ENCODE measurements at regions not wholly inside any gene's neighbourhood (a gene's known extent, or its start where the extent isn't known, plus 50 kb on each side); places are given as distances from the start of the nearest gene placed in this dataset.

DNA sequence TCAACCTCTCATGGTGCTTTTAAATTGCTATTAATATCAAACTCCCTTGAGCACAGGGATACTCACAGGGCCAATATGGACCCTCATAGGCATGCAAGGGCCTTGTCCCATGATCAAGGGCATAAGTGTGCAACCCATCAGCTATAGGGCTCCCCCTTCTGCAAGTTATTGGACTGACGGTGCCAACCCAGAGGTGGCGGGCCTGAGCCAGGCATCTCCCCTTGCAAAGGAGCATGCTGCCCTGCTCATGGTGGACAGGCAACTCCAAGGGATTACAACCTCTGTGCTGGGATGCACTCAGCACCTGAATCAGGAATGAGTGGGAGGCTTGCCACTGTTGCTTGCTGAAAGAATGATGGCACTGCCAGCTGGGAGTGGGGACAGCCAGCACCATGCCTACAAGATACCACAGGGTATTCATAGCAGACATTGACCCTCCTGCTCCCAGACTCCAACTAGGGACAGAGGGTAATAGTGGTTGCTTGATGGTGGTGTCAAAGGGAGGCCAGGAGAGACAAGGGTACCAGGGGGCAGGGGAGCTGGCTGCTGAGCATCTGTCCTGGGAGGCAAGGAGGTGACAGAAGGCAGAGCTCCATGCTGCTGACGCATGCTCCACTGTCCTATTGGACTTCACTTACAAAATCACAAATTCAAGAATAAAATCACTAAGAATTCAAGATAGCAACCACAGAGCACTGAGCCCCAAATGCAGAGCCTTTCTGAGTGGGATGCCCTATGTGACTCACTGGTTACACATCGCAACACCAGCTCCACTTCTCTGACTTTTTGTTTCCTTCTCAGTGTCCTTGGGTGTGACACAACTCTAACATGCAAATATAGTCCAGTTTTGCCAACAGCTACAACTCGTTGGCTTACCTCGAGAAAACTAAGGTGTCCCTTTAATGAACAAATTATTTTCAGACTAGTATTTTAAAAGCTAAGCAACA lies 157.1 kb upstream of the CCDC150 start:
- Histone ChIP-seq H3K27me3 (no peaks in the 10 kb centered on the region), H3K4me3 (no peak overlapping the region), H3K36me3 (no peaks in the 10 kb centered on the region), H3K9me3 (no peaks in the 10 kb centered on the region)
- DNase-seq: peak; percentile 17

DNA sequence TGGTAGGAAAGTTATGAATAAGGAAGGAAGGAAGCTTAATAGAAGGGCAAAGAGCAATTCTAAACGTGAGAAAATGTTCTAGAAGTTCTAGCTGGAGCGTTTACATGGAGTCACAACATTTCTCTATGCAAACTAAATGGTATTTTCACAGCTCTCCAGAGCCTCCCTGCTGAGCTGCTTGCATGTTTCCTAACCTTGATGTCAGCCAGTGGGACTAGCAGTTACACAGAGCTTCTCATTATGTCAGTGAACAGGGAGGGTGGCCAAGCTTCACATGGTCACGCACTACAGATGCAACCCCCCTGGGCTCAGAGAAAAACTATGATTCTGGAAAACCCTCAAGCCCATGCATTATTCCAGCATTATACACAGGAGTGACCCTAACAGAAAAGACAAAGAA lies 153.4 kb upstream of the CCDC150 start:
- Histone ChIP-seq H3K9me3 (no peaks in the 10 kb centered on the region), H3K36me3 (no peaks in the 10 kb centered on the region), H3K27me3 (no peaks in the 10 kb centered on the region), H3K4me3 (no peak overlapping the region)
- DNase-seq: no peak

DNA sequence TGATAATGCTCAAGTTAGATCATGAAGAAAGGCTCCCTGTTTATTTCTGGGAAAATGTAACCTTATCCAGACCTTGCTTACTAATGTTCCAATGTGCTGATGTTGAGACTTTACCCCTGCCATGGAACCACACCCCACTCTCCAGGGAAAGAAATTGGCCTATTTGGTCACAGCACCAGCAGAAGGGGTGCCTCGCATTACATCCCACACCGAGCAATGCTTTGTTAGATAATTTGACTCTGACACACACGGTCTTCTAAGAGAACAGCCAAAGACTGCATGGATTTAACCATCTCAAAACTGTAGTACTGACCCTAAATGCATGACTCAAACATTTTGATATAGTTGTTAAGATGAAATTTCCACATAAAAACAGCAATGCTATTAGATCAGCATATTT lies 152.1 kb upstream of the CCDC150 start:
- Histone ChIP-seq H3K4me3 (no peak overlapping the region), H3K27me3 (no peaks in the 10 kb centered on the region), H3K9me3 (no peaks in the 10 kb centered on the region), H3K36me3 (no peaks in the 10 kb centered on the region)
- no peak for DNase-seq

DNA sequence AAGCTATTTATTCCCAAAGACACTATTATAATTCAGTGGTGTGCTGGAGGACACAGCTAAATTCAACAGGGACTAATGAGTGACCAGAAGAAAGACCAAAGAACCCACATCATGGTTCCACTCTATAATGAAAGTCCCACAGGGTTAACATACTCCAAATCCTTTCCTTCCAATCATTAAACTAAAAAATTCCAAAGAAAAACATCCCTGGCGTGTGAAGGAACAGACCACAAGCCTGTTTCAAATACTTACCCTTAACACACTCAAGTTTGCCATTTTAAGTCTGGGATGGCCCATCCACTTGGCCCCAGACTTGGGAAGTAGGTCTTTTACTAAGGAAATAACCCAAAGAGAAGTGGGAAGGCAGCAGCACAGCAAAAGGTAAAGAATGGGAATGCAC lies 150.1 kb upstream of the CCDC150 start:
- no peak for DNase-seq
- no peaks in the 10 kb centered on the region for H3K36me3 ChIP-seq
- H3K9me3 ChIP-seq: no peaks in the 10 kb centered on the region
- no peak overlapping the region for H3K4me3 ChIP-seq
- H3K27me3 ChIP-seq: no peaks in the 10 kb centered on the region

DNA sequence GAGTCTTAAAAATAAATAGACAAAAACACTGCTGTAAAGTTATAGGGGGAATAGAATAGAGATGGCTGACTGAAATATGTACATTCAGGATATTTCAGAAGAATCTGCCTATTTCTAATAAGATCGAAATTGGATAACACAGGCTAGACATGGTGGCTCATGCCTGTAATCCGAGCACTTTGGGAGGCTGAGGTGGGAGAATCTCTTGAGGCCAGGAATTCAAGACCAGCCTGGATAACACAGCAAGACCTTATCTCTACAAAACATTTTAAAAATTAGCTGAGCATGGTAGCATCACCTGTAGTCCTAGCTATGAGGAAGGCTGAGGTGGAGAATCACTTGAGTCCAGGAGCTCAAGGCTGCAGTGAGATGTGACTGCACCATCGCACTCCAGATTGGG lies 146.6 kb upstream of the CCDC150 start:
- Histone ChIP-seq H3K27me3 (no peaks in the 10 kb centered on the region), H3K36me3 (no peaks in the 10 kb centered on the region), H3K4me3 (no peak overlapping the region), H3K9me3 (peaks cover 3% of the 10 kb centered on the region; the same call in 1 of the 2 replicates)
- DNase-seq: no peak

DNA sequence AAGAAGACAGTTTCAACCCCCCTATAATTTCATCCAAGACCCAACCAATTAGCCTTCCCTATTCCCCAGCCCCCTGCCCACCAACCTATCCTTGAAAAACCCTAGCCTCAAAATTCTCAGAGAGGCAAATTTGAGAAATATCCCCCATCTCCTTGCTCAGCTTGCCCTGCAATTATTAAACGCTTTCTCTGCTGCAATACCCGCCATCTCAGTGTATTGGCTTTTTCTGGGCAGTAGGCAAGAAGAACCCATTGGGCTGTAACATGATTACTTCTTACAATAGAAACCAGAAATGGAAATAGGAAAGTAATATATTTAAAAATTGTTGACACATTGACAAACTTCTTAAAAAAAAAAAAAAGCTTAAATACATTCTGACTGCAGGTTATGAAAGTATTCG lies 140.6 kb upstream of the CCDC150 start:
- Histone ChIP-seq H3K27me3 (no peaks in the 10 kb centered on the region), H3K9me3 (peaks cover 19% of the 10 kb centered on the region), H3K36me3 (no peaks in the 10 kb centered on the region), H3K4me3 (no peak overlapping the region)
- no peak for DNase-seq

DNA sequence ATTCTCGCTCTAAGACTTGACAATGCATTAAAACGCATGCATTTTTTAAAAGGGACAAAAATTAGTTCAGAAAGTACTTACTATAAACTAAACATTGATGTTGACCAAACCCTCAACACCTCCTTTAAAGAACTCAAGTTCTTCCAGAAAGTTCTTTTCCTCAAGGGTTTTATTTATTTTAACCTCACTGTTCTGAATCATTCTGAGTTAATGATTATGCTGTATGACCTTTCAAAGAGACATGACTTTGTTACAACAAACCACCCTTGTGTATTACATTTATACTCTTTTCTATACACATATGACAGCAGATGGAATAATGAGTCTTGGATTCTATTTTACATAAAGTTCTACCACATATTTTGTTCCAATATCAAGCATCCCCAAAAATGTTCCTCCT lies 139.8 kb upstream of the CCDC150 start:
- peaks cover 19% of the 10 kb centered on the region for H3K9me3 ChIP-seq
- H3K4me3 ChIP-seq: no peak overlapping the region
- H3K27me3 ChIP-seq: no peaks in the 10 kb centered on the region
- DNase-seq: no peak
- H3K36me3 ChIP-seq: no peaks in the 10 kb centered on the region

DNA sequence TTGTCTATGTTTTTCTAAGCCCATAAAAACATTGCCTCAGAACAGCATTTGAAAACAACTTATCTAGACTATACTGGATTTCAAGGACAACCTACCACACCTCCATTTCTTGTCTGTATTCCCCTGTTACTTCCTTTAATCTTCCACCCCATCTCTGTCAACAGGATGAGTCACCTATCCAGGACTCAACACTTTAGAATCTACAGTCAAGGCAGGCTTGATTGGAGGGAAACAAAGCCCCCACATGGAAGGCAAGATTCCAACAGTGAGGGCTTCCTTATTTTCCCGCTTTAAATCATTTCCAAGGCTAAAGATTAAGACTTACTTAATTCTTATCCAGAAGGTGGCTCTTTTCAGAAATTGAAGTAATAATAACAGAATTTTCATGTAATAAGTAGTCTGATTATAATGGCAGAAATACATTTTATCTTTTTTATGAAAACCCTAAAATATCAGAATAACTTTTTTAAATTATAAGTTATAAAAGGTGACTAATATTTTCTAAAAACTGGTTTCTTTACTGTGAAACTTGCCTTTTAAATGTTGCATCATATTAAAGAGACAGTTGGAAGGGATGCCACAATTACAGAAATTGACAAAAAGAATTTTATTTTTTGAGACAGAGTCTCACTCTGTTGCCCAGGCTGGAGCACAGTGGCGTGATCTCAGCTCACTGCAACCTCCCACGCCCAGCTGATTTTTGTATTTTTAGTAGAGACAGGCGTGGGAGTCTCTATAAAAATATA lies 138.7 kb upstream of the CCDC150 start:
- DNase-seq: no peak
- no peak overlapping the region for H3K4me3 ChIP-seq
- H3K9me3 ChIP-seq: peaks cover 19% of the 10 kb centered on the region
- no peaks in the 10 kb centered on the region for H3K27me3 ChIP-seq
- H3K36me3 ChIP-seq: no peaks in the 10 kb centered on the region

DNA sequence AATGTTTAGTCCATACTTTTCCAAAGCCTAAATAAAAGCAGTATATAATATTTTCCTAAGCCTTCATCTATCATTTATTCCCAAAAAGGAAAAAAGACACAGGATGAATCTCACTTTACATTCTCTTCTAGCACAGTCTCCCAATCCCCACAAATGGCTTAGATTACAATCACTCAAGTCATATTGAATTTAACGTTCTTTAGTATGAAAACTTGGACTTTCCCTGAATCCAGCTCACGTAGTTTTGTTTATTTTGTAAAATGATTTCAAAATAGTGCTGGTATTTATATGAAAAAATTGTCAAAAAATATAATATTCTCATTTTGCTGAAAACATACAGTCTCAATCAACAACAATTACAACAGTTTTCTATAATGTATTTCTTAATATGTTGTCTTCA lies 137.7 kb upstream of the CCDC150 start:
- no peak for DNase-seq
- no peaks in the 10 kb centered on the region for H3K27me3 ChIP-seq
- H3K36me3 ChIP-seq: no peaks in the 10 kb centered on the region
- no peak overlapping the region for H3K4me3 ChIP-seq
- H3K9me3 ChIP-seq: peaks cover 19% of the 10 kb centered on the region

DNA sequence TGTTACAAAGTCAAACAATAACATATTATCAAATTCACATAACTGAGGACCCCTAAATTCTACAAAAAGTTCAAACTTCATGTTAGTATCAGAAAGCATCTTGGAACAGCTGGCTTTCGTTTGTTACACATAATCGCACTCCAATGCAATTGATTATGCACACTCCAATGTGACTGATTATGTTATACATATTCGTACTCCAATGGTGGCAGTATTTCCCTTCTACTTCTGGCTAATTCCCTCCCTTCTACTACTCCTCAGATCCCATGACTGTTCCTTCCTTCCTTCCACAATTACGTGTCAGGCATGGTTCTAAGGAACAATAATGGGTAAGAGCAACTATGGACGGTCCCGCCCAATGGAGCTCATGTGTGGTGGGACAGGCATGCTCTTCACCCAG lies 137.1 kb upstream of the CCDC150 start:
- no peak for DNase-seq
- Histone ChIP-seq H3K36me3 (no peaks in the 10 kb centered on the region), H3K27me3 (no peaks in the 10 kb centered on the region), H3K9me3 (peaks cover 17% of the 10 kb centered on the region), H3K4me3 (no peak overlapping the region)

DNA sequence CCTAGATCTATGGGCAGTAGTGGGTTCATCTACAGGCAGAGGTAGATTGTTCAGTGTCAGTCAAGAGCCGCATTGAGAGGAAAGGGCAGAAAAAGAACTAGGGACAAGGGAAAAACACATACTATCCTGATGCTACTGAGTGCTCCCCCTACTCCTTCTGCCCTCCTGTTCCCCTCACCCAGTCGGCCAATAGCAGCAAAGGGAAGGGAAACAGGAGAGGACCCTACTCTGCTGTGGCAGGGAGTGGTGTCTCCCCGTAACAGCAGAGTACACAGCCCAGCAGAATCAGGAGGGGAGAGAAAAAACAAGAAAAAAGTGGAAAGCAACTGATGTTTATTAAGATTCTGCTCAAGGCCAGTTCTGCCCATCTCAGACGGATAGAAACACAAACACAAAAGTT lies 136.1 kb upstream of the CCDC150 start:
- no peaks in the 10 kb centered on the region for H3K27me3 ChIP-seq
- H3K36me3 ChIP-seq: no peaks in the 10 kb centered on the region
- H3K9me3 ChIP-seq: peaks cover 14% of the 10 kb centered on the region
- H3K4me3 ChIP-seq: no peak overlapping the region
- no peak for DNase-seq

DNA sequence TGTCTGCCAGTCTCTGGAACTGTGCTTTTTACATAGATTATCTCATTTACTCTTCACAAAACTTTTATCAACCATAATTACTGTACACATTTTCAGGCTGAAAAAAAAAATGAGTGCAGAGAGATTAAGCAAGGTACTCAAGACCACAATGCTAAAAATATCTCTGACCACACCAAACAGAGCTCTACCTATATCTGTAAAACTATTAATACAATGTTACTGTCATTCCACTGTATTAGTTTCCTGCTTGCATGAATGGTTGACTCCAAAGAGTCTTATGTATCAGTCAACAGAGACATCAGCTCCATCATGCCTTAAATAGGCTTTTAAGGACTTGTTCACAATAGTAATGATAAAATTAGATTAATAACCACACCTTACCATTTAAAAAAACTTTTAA lies 134.7 kb upstream of the CCDC150 start:
- no peak overlapping the region for H3K4me3 ChIP-seq
- no peaks in the 10 kb centered on the region for H3K27me3 ChIP-seq
- no peaks in the 10 kb centered on the region for H3K36me3 ChIP-seq
- no peak for DNase-seq
- peaks cover 3% of the 10 kb centered on the region; the same call in 1 of the 2 replicates for H3K9me3 ChIP-seq

DNA sequence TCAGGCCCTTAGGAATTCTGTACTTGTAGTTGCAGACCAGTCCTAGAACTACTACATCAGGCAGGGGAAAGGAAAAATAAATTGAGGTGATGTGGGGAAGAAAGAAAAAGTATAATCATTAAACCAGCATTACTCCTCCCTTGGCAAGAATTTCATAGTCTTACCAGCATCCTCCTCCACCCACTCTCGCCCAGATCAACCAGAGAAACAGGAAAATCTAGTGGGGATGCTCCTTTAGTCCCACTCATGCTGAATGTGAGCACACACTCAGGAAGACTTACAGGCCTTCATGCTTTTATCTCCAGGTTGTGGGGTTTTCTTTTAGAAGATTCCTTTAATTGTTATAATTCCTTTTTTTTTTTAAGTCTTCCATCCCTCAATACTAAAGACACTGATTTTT lies 129.3 kb upstream of the CCDC150 start:
- no peaks in the 10 kb centered on the region for H3K27me3 ChIP-seq
- no peaks in the 10 kb centered on the region for H3K36me3 ChIP-seq
- no peak for DNase-seq

DNA sequence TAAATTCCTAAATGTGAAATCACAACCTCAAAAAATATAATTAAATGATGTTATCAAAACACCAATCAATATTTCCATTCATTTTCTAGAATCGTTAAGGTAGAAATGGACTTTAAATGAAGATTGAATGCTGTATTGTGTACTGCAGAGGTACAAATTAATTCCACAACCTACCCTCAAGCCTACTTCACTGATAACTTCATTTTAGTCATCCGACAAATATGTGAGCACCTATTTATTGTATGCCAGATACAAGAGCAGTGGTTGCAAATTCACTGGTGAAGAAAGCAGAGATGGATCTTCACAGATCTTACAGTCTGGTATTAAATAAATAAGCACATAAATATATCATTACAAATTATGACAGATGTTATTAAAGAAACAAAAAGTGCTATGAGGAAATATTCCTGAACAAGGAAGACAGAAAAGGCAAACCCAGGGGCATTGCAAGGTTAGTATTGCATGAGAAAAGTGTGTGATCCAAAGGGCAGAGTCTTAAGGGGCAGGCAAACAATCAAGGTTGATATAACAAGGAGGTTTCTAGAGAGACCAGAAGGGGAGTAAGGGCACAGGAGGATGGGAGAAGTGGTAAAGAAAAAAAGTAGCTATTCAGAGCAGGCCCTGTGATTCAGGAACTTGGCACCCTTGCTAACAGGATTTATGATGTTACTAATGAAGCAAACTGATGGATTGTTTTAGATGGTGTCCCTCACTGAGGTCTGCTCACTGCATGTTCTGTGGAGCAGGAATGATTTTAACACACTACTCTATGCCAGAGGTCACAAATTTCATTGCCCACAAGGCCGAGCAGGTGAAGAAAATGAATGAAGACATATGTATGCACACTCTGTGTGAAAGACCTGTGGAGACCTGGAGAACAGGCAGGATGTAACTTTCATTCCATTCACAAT lies 128.0 kb upstream of the CCDC150 start:
- DNase-seq: no peak
- H3K9me3 ChIP-seq: no peaks in the 10 kb centered on the region
- no peak overlapping the region for H3K4me3 ChIP-seq
- H3K36me3 ChIP-seq: no peaks in the 10 kb centered on the region
- no peaks in the 10 kb centered on the region for H3K27me3 ChIP-seq

More for the DNA sequence above, 129.3 kb upstream of the CCDC150 start:
- Histone ChIP-seq H3K9me3 (no peaks in the 10 kb centered on the region), H3K4me3 (no peak overlapping the region)

DNA sequence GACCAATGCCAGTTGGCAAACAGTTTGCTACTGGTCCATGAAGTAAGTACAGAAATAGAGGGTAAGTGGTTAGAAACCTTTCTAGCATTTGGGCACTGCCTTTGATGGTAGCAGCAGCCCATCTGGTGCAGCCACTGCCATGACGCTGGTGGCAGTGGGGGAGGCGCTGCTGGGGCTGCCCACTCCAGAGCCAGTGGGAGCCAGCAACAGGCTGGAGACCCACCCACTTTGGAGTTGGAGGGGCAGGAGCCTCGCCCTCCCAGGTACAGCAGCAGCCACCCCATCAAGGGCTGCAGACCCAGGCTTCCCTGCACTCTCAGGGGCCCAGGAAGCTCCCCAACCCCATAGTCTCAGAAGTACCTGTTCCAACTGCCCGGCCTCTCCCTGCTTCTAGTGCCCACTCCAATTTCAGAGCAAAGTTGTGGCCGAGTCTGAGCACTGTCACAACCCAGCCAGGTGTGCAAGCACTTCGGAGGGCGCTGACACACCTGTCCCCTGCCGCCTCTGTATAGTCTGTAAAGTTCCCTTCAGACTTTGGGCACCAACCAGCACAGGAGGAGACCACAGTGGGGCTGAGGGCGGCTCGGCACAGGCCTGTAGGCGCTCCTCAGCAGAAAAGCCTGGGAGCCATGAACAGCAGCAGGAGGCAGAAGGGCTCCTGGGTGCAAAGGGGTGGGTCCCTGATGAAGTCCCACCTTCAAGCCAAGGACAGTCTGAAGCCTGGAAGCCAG lies 125.6 kb upstream of the CCDC150 start:
- Histone ChIP-seq H3K4me3 (no peak overlapping the region), H3K9me3 (no peaks in the 10 kb centered on the region), H3K36me3 (no peaks in the 10 kb centered on the region), H3K27me3 (no peaks in the 10 kb centered on the region)
- DNase-seq: no peak

DNA sequence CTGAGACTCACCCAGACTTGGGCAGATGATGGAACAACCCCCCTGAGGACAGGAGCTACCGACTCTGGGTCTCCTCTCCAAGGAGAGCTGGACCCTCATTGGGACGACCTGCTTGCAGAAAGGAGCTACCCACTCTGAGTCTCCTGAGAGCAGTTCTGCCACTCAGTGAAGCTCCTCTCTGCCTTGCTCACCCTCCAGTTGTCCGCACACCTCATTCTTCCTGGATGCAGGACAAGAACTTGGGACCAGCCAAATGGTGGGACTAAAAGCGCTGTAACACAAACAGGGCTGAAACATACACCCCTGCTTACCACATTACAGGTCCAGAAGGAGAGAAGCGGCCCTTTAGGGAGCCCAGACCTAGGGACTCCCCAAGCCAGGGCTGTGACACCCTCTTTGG lies 124.9 kb upstream of the CCDC150 start:
- Histone ChIP-seq H3K9me3 (no peaks in the 10 kb centered on the region), H3K36me3 (no peaks in the 10 kb centered on the region), H3K4me3 (no peak overlapping the region), H3K27me3 (no peaks in the 10 kb centered on the region)
- no peak for DNase-seq

Data from MG63 (cell line).